ENCODE measurements at regions not wholly inside any gene's neighbourhood (a gene's known extent, or its start where the extent isn't known, plus 50 kb on each side); places are given as distances from the start of the nearest gene placed in this dataset.

- DNase-seq (ENCODE audit: low spot score), result peak; percentile 51
- no peaks in the 10 kb centered on the region for H3K79me2 ChIP-seq
These were observed 299.0 kb downstream of the KLF12 start for GRCh38 chr13:73835138-73835721.

GRCh38 chr13:73833325-73834070, 300.7 kb downstream of the KLF12 start:
- Histone ChIP-seq H3K27me3 (no peaks in the 10 kb centered on the region), H2AFZ (no peak overlapping the region), H3K79me2 (no peaks in the 10 kb centered on the region), H3K9me2 (replicated peaks; ENCODE audit: insufficient read depth) (no peaks in the 10 kb centered on the region), H4K20me1 (ENCODE audit: insufficient read depth, poor library complexity, severe bottlenecking) (no peaks in the 10 kb centered on the region), H3K27ac (no peak overlapping the region), H3K36me3 (replicated peaks; ENCODE audit: insufficient read depth, low read depth) (no peaks in the 10 kb centered on the region), H3K4me1 (ENCODE audit: insufficient read depth) (no peaks in the 10 kb centered on the region), H3K4me3 (no peak overlapping the region), H3K4me2 (no peak overlapping the region), H3K9me3 (ENCODE audit: low read depth) (no peaks in the 10 kb centered on the region)
- no peak for DNase-seq (ENCODE audit: low spot score)
- TF ChIP-seq EZH2 (IDR thresholded peaks at IDR 0.05; ENCODE audit: borderline replicate concordance), result no peak
- TF ChIP-seq CTCF (IDR thresholded peaks at IDR 0.05; ENCODE audit: poor library complexity), result no peak
- WGBS (ENCODE audit: low lambda C conversion rate, missing lambda C conversion rate), result 85% methylated on average over 7 of the region's 7 CpGs

More at GRCh38 chr13:73835138-73835721, 299.0 kb downstream of the KLF12 start:
- no peak overlapping the region for H2AFZ ChIP-seq
- 46% methylated on average over 5 of the region's 5 CpGs for WGBS (ENCODE audit: low lambda C conversion rate, missing lambda C conversion rate)
- no peaks in the 10 kb centered on the region for H4K20me1 ChIP-seq (ENCODE audit: insufficient read depth, poor library complexity, severe bottlenecking)
- no peak for TF ChIP-seq EZH2 (IDR thresholded peaks at IDR 0.05; ENCODE audit: borderline replicate concordance)
- no peak for TF ChIP-seq EZH2phosphoT487 (IDR thresholded peaks at IDR 0.05; ENCODE audit: low read depth, severe bottlenecking, unreplicated experiment)
- TF ChIP-seq CTCF (IDR thresholded peaks at IDR 0.05; ENCODE audit: poor library complexity), result peak; percentile 66
- no peak overlapping the region for H3K4me2 ChIP-seq
- H3K27ac ChIP-seq, result no peak overlapping the region
- no peaks in the 10 kb centered on the region for H3K4me1 ChIP-seq (ENCODE audit: insufficient read depth)
- no peak overlapping the region for H3K4me3 ChIP-seq
- H3K36me3 ChIP-seq (replicated peaks; ENCODE audit: insufficient read depth, low read depth), result no peaks in the 10 kb centered on the region
- H3K9me2 ChIP-seq (replicated peaks; ENCODE audit: insufficient read depth), result no peaks in the 10 kb centered on the region
- H3K9me3 ChIP-seq (ENCODE audit: low read depth), result no peaks in the 10 kb centered on the region
- H3K27me3 ChIP-seq, result no peaks in the 10 kb centered on the region

- H3K27me3 ChIP-seq, result no peaks in the 10 kb centered on the region
- no peaks in the 10 kb centered on the region for H3K79me2 ChIP-seq
- H3K36me3 ChIP-seq (replicated peaks; ENCODE audit: insufficient read depth, low read depth), result no peaks in the 10 kb centered on the region
- no peak for TF ChIP-seq EZH2 (IDR thresholded peaks at IDR 0.05; ENCODE audit: borderline replicate concordance)
- no peak for TF ChIP-seq CTCF (IDR thresholded peaks at IDR 0.05; ENCODE audit: poor library complexity)
- no peak for TF ChIP-seq EZH2phosphoT487 (IDR thresholded peaks at IDR 0.05; ENCODE audit: low read depth, severe bottlenecking, unreplicated experiment)
- DNase-seq (ENCODE audit: low spot score), result no peak
- no peaks in the 10 kb centered on the region for H3K9me3 ChIP-seq (ENCODE audit: low read depth)
- no peak overlapping the region for H3K27ac ChIP-seq
- H4K20me1 ChIP-seq (ENCODE audit: insufficient read depth, poor library complexity, severe bottlenecking), result no peaks in the 10 kb centered on the region
- no peaks in the 10 kb centered on the region for H3K4me1 ChIP-seq (ENCODE audit: insufficient read depth)
- 75% methylated on average over 3 of the region's 3 CpGs for WGBS (ENCODE audit: low lambda C conversion rate, missing lambda C conversion rate)
- H2AFZ ChIP-seq, result no peak overlapping the region
- no peak overlapping the region for H3K4me3 ChIP-seq
- no peaks in the 10 kb centered on the region for H3K9me2 ChIP-seq (replicated peaks; ENCODE audit: insufficient read depth)
- no peak overlapping the region for H3K4me2 ChIP-seq
These were observed 301.4 kb downstream of the KLF12 start for GRCh38 chr13:73832825-73833224.

Measured in hepatocyte (in vitro differentiated cells).